Liver (tissue), 8 donors: ENCODE measurements at regions not wholly inside any gene's neighbourhood (a gene's known extent, or its start where the extent isn't known, plus 50 kb on each side); places are given as distances from the start of the nearest gene placed in this dataset.

ENCODE experiments used
- DNase-seq: peaks from one replicate; pipeline ENCODE4 v3.0.0-alpha.2; 2017; ENCODE audit warnings: low spot score
- H3K27ac ChIP-seq, 2 donors: one replicate each; pipeline ENCODE4 v1.7.0; 2013; ENCODE audit warnings: inconsistent platforms in 2 of 2, low read length in 2 of 2, control low read depth in 1 of 2, low read depth in 1 of 2, mild to moderate bottlenecking in 1 of 2
- H3K27me3 ChIP-seq, 4 donors: one replicate each; pipeline versions ENCODE4 v1.6.1 to v1.7.0; 2013; ENCODE audit warnings: low read length in 3 of 4, inconsistent platforms in 1 of 4, mild to moderate bottlenecking in 1 of 4, moderate library complexity in 1 of 4; ENCODE audit not compliant: control insufficient read depth in 4 of 4, insufficient read depth in 4 of 4
- H3K36me3 ChIP-seq, 4 donors: one replicate each; pipeline versions ENCODE4 v1.6.1 to v1.7.0; 2013; ENCODE audit warnings: low read length in 3 of 4, mild to moderate bottlenecking in 3 of 4, low read depth in 1 of 4, moderate library complexity in 1 of 4; ENCODE audit not compliant: control insufficient read depth in 4 of 4, insufficient read depth in 3 of 4
- H3K4me1 ChIP-seq, 4 donors: one replicate each; pipeline versions ENCODE4 v1.6.1 to v1.7.0; 2013; ENCODE audit warnings: low read length in 3 of 4, mild to moderate bottlenecking in 3 of 4, moderate library complexity in 1 of 4; ENCODE audit not compliant: control insufficient read depth in 4 of 4, insufficient read depth in 4 of 4
- H3K4me3 ChIP-seq, 3 donors: one replicate each; pipeline versions ENCODE4 v1.6.1 to v1.7.0; 2013; ENCODE audit warnings: low read length in 3 of 3, control low read depth in 1 of 3, low read depth in 1 of 3, mild to moderate bottlenecking in 1 of 3
- H3K9ac ChIP-seq, 2 donors: one replicate each; pipeline ENCODE4 v1.7.0; 2013; ENCODE audit warnings: low read length in 2 of 2, mild to moderate bottlenecking in 2 of 2, moderate library complexity in 2 of 2, control low read depth in 1 of 2, low read depth in 1 of 2
- H3K9me3 ChIP-seq, 4 donors: one replicate each; pipeline versions ENCODE4 v1.6.1 to v1.7.0; 2013; ENCODE audit warnings: low read length in 3 of 4; ENCODE audit not compliant: control insufficient read depth in 4 of 4
- CTCF ChIP-seq: fragments of 150-350 bp; IDR thresholded peaks from 2 replicates; pipeline ENCODE4 v1.5.1; 2017; ENCODE audit warnings: improper control_type of control experiment, low read depth, low read length; ENCODE audit not compliant: missing input control
- EGR1 ChIP-seq, 2 donors: IDR thresholded peaks; 2 replicates each; pipeline ENCODE4 v1.6.1; 2016 to 2018; ENCODE audit warnings: antibody characterized with exemption in 2 of 2, low read depth in 2 of 2
- FOXA1 ChIP-seq: IDR thresholded peaks from 2 replicates; pipeline ENCODE4 v1.6.1; 2016; ENCODE audit warnings: antibody characterized with exemption
- FOXA2 ChIP-seq: IDR thresholded peaks from 2 replicates; pipeline ENCODE4 v1.6.1; 2016; ENCODE audit warnings: antibody characterized with exemption
- GABPA ChIP-seq, 2 donors: IDR thresholded peaks in 1 of 2; conservative IDR thresholded peaks in 1 of 2; 2 replicates each; pipeline ENCODE4 v1.6.1; 2016; ENCODE audit warnings: antibody characterized with exemption in 2 of 2, mild to moderate bottlenecking in 1 of 2, moderate library complexity in 1 of 2
- HNF4A ChIP-seq, 2 donors: conservative IDR thresholded peaks; 2 replicates each; pipeline ENCODE4 v1.6.1; 2016; ENCODE audit warnings: antibody characterized with exemption in 2 of 2, mild to moderate bottlenecking in 2 of 2
- HNF4G ChIP-seq: IDR thresholded peaks from 2 replicates; pipeline ENCODE4 v1.6.1; 2016; ENCODE audit warnings: antibody characterized with exemption
- JUND ChIP-seq, 2 donors: IDR thresholded peaks; 2 replicates each; pipeline ENCODE4 v1.6.1; 2016; ENCODE audit warnings: antibody characterized with exemption in 2 of 2
- NR2F2 ChIP-seq: IDR thresholded peaks from 2 replicates; pipeline ENCODE4 v1.6.1; 2016; ENCODE audit warnings: antibody characterized with exemption
- RAD21 ChIP-seq, 2 donors: IDR thresholded peaks; 2 replicates each; pipeline ENCODE4 v1.6.1; 2016; ENCODE audit warnings: antibody characterized with exemption in 2 of 2, mild to moderate bottlenecking in 2 of 2
- REST ChIP-seq: IDR thresholded peaks from 2 replicates; pipeline ENCODE4 v1.6.1; 2016; ENCODE audit warnings: antibody characterized with exemption, mild to moderate bottlenecking
- RXRA ChIP-seq, 2 donors: IDR thresholded peaks; 2 replicates each; pipeline ENCODE4 v1.6.1; 2017 to 2018; ENCODE audit warnings: antibody characterized with exemption in 2 of 2, mild to moderate bottlenecking in 1 of 2
- SP1 ChIP-seq: IDR thresholded peaks from 2 replicates; pipeline ENCODE4 v1.6.1; 2018; ENCODE audit warnings: antibody characterized with exemption, mild to moderate bottlenecking
- TAF1 ChIP-seq: conservative IDR thresholded peaks from 2 replicates; pipeline ENCODE4 v1.6.1; 2016; ENCODE audit warnings: antibody characterized with exemption, mild to moderate bottlenecking
- ZBTB33 ChIP-seq: IDR thresholded peaks from 2 replicates; pipeline ENCODE4 v1.6.1; 2016; ENCODE audit warnings: antibody characterized with exemption
- WGBS: extraction: QIAGEN DNeasy Blood & Tissue Kit; methylation state at CpG from one replicate; pipeline ENCODE4 v1.1.7; 2013; 5-methylcytosine and 5-hydroxymethylcytosine counted together
- TF ChIP-seq, protein P1 (sequence below): IDR thresholded peaks from 2 replicates; pipeline ENCODE4 v1.6.1; 2016; ENCODE audit warnings: antibody characterized with exemption
- donor health status: healthy.
- donor health status: healthy.
- donor health status: healthy.
- donor health status: healthy.
- donor health status: healthy.

DNA sequence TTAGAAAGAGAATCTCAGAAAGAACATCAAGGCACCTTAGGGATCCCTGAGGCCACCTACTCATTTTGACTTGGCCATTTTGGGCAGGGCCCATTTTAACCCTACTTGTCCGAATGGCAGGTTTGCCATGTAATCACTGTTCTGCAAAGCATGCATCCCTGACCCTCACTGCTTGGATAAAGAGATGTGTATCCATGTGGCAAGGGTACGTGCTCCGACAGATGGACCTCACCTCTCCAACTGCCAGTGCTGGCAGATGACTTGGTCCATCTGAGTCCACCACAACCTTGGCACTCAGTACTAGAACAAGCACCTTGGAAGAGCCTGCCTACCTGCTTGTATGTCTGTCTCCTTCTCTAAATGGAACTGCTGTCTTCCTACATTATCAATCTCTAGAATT is 139.4 kb downstream of the SPATA19 start:
- 83% methylated on average over 3 of the region's 3 CpGs for WGBS
- no peak overlapping the region for H3K9ac ChIP-seq
- H3K4me3 ChIP-seq, result no peak overlapping the region
- peaks cover 0 to 2% (median under 1%) of the 10 kb centered on the region in 4 donors for H3K9me3 ChIP-seq
- H3K36me3 ChIP-seq, result no peaks in the 10 kb centered on the region
- H3K27me3 ChIP-seq, result peaks cover 0 to 5% (median 2%) of the 10 kb centered on the region in 4 donors
- no peaks in the 10 kb centered on the region for H3K4me1 ChIP-seq
- no peak for TF ChIP-seq NR2F2
- no peak for TF ChIP-seq RAD21 (IDR thresholded peaks at IDR 0.05)
- TF ChIP-seq GABPA (IDR thresholded peaks at IDR 0.05 in 1 of 2, conservative IDR thresholded peaks at IDR 0.05 in 1 of 2), result no peak
- no peak for TF ChIP-seq TAF1
- DNase-seq, result no peak
- H3K27ac ChIP-seq, result no peak overlapping the region

DNA sequence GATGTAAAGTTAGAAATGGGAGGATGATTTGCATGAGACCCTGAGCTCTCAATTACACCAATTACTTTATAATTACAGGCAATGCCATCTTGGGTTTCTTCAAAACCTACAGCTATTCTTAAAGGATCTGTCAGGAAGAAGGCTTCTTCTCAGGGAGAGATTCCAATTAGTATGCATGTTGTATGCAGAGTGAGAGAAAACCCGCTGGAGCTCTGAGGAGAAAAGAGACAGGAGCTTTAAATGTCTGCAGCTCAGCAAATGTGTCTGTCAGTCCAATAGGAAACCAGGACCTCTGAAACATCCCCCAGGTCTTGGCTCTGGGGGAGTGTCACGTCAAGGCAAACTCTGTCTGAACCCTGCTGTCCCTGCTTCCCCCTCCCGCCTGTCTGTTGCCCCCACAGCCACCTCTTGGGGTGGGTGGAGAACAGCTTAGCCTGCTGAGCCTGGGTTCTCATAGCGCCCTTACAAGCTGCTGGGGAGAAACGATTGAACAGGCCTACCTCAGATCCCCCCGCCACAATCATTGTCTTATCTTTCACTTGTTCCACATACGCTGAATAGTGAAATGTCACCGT is 140.2 kb downstream of the SPATA19 start:
- whole genome bisulfite sequencing, result 57% methylated on average over 8 of the region's 8 CpGs
- Histone ChIP-seq H3K9me3 (peaks cover 0 to 2% (median under 1%) of the 10 kb centered on the region in 4 donors), H3K27me3 (peaks cover 0 to 4% (median 0%) of the 10 kb centered on the region in 4 donors), H3K4me1 (no peaks in the 10 kb centered on the region), H3K9ac (no peak overlapping the region), H3K4me3 (no peak overlapping the region), H3K36me3 (no peaks in the 10 kb centered on the region), H3K27ac (no peak overlapping the region)
- DNase-seq, result no peak
- no peak for TF ChIP-seq FOXA1
- no peak for TF ChIP-seq FOXA2
- no peak for TF ChIP-seq GABPA (IDR thresholded peaks at IDR 0.05 in 1 of 2, conservative IDR thresholded peaks at IDR 0.05 in 1 of 2)
- no peak for TF ChIP-seq TAF1
- no peak for TF ChIP-seq NR2F2
- no peak for TF ChIP-seq EGR1 (IDR thresholded peaks at IDR 0.05; ENCODE audit: low read depth in 2 of 2)
- TF ChIP-seq HNF4G, result no peak
- TF ChIP-seq, protein P1, sequence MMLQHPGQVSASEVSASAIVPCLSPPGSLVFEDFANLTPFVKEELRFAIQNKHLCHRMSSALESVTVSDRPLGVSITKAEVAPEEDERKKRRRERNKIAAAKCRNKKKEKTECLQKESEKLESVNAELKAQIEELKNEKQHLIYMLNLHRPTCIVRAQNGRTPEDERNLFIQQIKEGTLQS, result no peak
- no peak for TF ChIP-seq REST

GRCh38 chr11:133699071-133699470 is 146.2 kb downstream of the SPATA19 start:
- Histone ChIP-seq H3K4me1 (no peaks in the 10 kb centered on the region), H3K27ac (no peak overlapping the region), H3K4me3 (no peak overlapping the region), H3K9me3 (no peaks in the 10 kb centered on the region), H3K27me3 (no peaks in the 10 kb centered on the region), H3K36me3 (no peaks in the 10 kb centered on the region), H3K9ac (no peak overlapping the region)
- 76% methylated on average over 5 of the region's 5 CpGs for WGBS
- no peak for DNase-seq
- no peak for TF ChIP-seq RXRA (IDR thresholded peaks at IDR 0.05)
- TF ChIP-seq ZBTB33, result no peak
- TF ChIP-seq REST, result no peak
- TF ChIP-seq NR2F2, result no peak
- no peak for TF ChIP-seq TAF1
- no peak for TF ChIP-seq SP1
- no peak for TF ChIP-seq JUND (IDR thresholded peaks at IDR 0.05)
- TF ChIP-seq HNF4G, result no peak
- TF ChIP-seq, protein P1, result no peak
- no peak for TF ChIP-seq FOXA2
- TF ChIP-seq HNF4A (conservative IDR thresholded peaks at IDR 0.05), result no peak
- no peak for TF ChIP-seq CTCF
